ENCODE measurements at regions not wholly inside any gene's neighbourhood (a gene's known extent, or its start where the extent isn't known, plus 50 kb on each side); places are given as distances from the start of the nearest gene placed in this dataset.

- intact Hi-C loops (cut with micrococcal nuclease; ENCODE audit: unreplicated experiment): no loop called here
- DNase-seq: peak in 1 of 2 experiments; percentile 45
- POLR2A ChIA-PET (ENCODE audit: unreplicated experiment): no interaction called here
- no peaks in the 10 kb centered on the region for H3K9me3 ChIP-seq (ENCODE audit: insufficient read depth, low read depth)
- no peaks in the 10 kb centered on the region for H3K9me2 ChIP-seq (ENCODE audit: insufficient read depth)
- H4K20me1 ChIP-seq (ENCODE audit: insufficient read depth): no peaks in the 10 kb centered on the region
- H2AFZ ChIP-seq: no peak overlapping the region
- peaks cover 3% of the 10 kb centered on the region; the same call in 1 of the 2 replicates for H3F3A ChIP-seq (ENCODE audit: insufficient read depth, low read depth)
- no peak overlapping the region for H3K4me3 ChIP-seq
- CTCF ChIA-PET: interaction anchor here (0.6 kb wide), 1 partner anchor 359 kb away, joined by 3 read pairs; no protein-coding TSS in a partner anchor
- BruUV-seq (replicated peaks): no TSS peak
- H3K79me2 ChIP-seq (ENCODE audit: low read depth): no peaks in the 10 kb centered on the region
- peaks cover 12% of the 10 kb centered on the region for H3K4me1 ChIP-seq (replicated peaks; ENCODE audit: insufficient read depth)
- TF ChIP-seq, protein P1, sequence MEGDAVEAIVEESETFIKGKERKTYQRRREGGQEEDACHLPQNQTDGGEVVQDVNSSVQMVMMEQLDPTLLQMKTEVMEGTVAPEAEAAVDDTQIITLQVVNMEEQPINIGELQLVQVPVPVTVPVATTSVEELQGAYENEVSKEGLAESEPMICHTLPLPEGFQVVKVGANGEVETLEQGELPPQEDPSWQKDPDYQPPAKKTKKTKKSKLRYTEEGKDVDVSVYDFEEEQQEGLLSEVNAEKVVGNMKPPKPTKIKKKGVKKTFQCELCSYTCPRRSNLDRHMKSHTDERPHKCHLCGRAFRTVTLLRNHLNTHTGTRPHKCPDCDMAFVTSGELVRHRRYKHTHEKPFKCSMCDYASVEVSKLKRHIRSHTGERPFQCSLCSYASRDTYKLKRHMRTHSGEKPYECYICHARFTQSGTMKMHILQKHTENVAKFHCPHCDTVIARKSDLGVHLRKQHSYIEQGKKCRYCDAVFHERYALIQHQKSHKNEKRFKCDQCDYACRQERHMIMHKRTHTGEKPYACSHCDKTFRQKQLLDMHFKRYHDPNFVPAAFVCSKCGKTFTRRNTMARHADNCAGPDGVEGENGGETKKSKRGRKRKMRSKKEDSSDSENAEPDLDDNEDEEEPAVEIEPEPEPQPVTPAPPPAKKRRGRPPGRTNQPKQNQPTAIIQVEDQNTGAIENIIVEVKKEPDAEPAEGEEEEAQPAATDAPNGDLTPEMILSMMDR (conservative IDR thresholded peaks at IDR 0.05): no peak
- TF ChIP-seq EZH2 (IDR thresholded peaks at IDR 0.05; ENCODE audit: low read depth): no peak
- H3K27me3 ChIP-seq (ENCODE audit: insufficient read depth, low read depth): no peaks in the 10 kb centered on the region
- H3K27ac ChIP-seq: no peak overlapping the region
- no peak overlapping the region for H3K4me2 ChIP-seq
- H3K36me3 ChIP-seq (ENCODE audit: low read depth): no peaks in the 10 kb centered on the region
Measured at GRCh38 chrX:131621650-131622049, 77.8 kb downstream of the OR13H1 start.

- BruUV-seq (replicated peaks): no TSS peak
- no peaks in the 10 kb centered on the region for H3K79me2 ChIP-seq (ENCODE audit: low read depth)
- H3K9me3 ChIP-seq (ENCODE audit: insufficient read depth, low read depth): no peaks in the 10 kb centered on the region
- no peaks in the 10 kb centered on the region for H3K36me3 ChIP-seq (ENCODE audit: low read depth)
- DNase-seq: peak in 1 of 2 experiments; percentile 2
- CTCF ChIA-PET: interaction anchor here (0.7 kb wide), 1 partner anchor 60 kb away, joined by 3 read pairs; no protein-coding TSS in a partner anchor
- H4K20me1 ChIP-seq (ENCODE audit: insufficient read depth): no peaks in the 10 kb centered on the region
- H3K9me2 ChIP-seq (ENCODE audit: insufficient read depth): no peaks in the 10 kb centered on the region
- no peak overlapping the region for H2AFZ ChIP-seq
- TF ChIP-seq, protein P1 (conservative IDR thresholded peaks at IDR 0.05): peak; percentile 62
- no peak for TF ChIP-seq EZH2 (IDR thresholded peaks at IDR 0.05; ENCODE audit: low read depth)
- no peak overlapping the region for H3K4me2 ChIP-seq
- POLR2A ChIA-PET (ENCODE audit: unreplicated experiment): no interaction called here
- H3K27me3 ChIP-seq (ENCODE audit: insufficient read depth, low read depth): no peaks in the 10 kb centered on the region
- no peak overlapping the region for H3K4me3 ChIP-seq
- H3K4me1 ChIP-seq (replicated peaks; ENCODE audit: insufficient read depth): peaks cover 1% of the 10 kb centered on the region
- no peak overlapping the region for H3K27ac ChIP-seq
- H3F3A ChIP-seq (ENCODE audit: insufficient read depth, low read depth): no peaks in the 10 kb centered on the region
- intact Hi-C loops (cut with micrococcal nuclease; ENCODE audit: unreplicated experiment): no loop called here
Measured at GRCh38 chrX:131626681-131627296, 82.9 kb downstream of the OR13H1 start.

GRCh38 chrX:131630534-131630933 lies 86.7 kb downstream of the OR13H1 start:
- Histone ChIP-seq H3K4me1 (replicated peaks; ENCODE audit: insufficient read depth) (no peaks in the 10 kb centered on the region), H4K20me1 (ENCODE audit: insufficient read depth) (no peaks in the 10 kb centered on the region), H3K4me3 (no peak overlapping the region), H3K4me2 (no peak overlapping the region), H3K9me3 (ENCODE audit: insufficient read depth, low read depth) (no peaks in the 10 kb centered on the region), H3K27me3 (ENCODE audit: insufficient read depth, low read depth) (no peaks in the 10 kb centered on the region), H3K79me2 (ENCODE audit: low read depth) (no peaks in the 10 kb centered on the region), H3K36me3 (ENCODE audit: low read depth) (no peaks in the 10 kb centered on the region), H2AFZ (no peak overlapping the region), H3K27ac (no peak overlapping the region), H3F3A (ENCODE audit: insufficient read depth, low read depth) (no peaks in the 10 kb centered on the region), H3K9me2 (ENCODE audit: insufficient read depth) (no peaks in the 10 kb centered on the region)
- intact Hi-C loops (cut with micrococcal nuclease; ENCODE audit: unreplicated experiment): loop anchor here (5.0 kb wide), 1 partner anchor 633 kb away; no protein-coding TSS in a partner anchor
- ChIA-PET CTCF (no interaction called here), POLR2A (ENCODE audit: unreplicated experiment) (no interaction called here)
- no peak for DNase-seq
- TF ChIP-seq, protein P1 (conservative IDR thresholded peaks at IDR 0.05): no peak
- no peak for TF ChIP-seq EZH2 (IDR thresholded peaks at IDR 0.05; ENCODE audit: low read depth)
- BruUV-seq (replicated peaks): no TSS peak

All from PC-9 (cell line).